Activated CD8-positive, alpha-beta memory T cell treated with anti-CD3 and anti-CD28 coated beads for 48 hours (primary cell): ENCODE measurements at regions not wholly inside any gene's neighbourhood (a gene's known extent, or its start where the extent isn't known, plus 50 kb on each side); places are given as distances from the start of the nearest gene placed in this dataset.
"Not testable (repeated sequence)": the region's sequence is repeated elsewhere in the genome, so short reads cannot be mapped to it uniquely, and the experiment has no call there.

ENCODE experiments used
- DNase-seq, 3 experiments: peaks; one replicate each; pipeline ENCODE4 v3.0.0-alpha.2; 2020; ENCODE audit warnings: low read depth in 2 of 3, low spot score in 2 of 3

GRCh38 chr9:78383130-78383529 lies 86.2 kb downstream of the PSAT1 start:
- no peak for DNase-seq

GRCh38 chr9:78386348-78386747 lies 89.4 kb downstream of the PSAT1 start:
- no peak for DNase-seq

GRCh38 chr9:78386773-78387172 lies 89.8 kb downstream of the PSAT1 start:
- DNase-seq: no peak

GRCh38 chr9:78393340-78393739 lies 96.4 kb downstream of the PSAT1 start:
- DNase-seq: no peak

GRCh38 chr9:78393932-78394331 lies 97.0 kb downstream of the PSAT1 start:
- DNase-seq: no peak

- no peak for DNase-seq
Measured at GRCh38 chr9:78396087-78396486, 99.2 kb downstream of the PSAT1 start.

- DNase-seq: no peak
Measured at GRCh38 chr9:78397045-78397444, 100.1 kb downstream of the PSAT1 start.

GRCh38 chr9:78397454-78397853 lies 100.5 kb downstream of the PSAT1 start:
- DNase-seq: no peak

- no peak for DNase-seq
Measured at GRCh38 chr9:78399153-78399552, 102.2 kb downstream of the PSAT1 start.

- DNase-seq: no peak
Measured at GRCh38 chr9:78400496-78400895, 103.6 kb downstream of the PSAT1 start.

- no peak for DNase-seq
Measured at GRCh38 chr9:78405461-78405860, 108.5 kb downstream of the PSAT1 start.

- no peak for DNase-seq
Measured at GRCh38 chr9:78406146-78406545, 109.2 kb downstream of the PSAT1 start.

GRCh38 chr9:78406933-78407332 lies 110.0 kb downstream of the PSAT1 start:
- no peak for DNase-seq

- no peak for DNase-seq
Measured at GRCh38 chr9:78407636-78408312, 110.8 kb downstream of the PSAT1 start.

- DNase-seq: no peak
Measured at GRCh38 chr9:78408388-78408787, 111.5 kb downstream of the PSAT1 start.

- not testable (repeated sequence) for DNase-seq
Measured at GRCh38 chr9:78409928-78410510, 113.1 kb downstream of the PSAT1 start.

GRCh38 chr9:78422309-78422708 lies 125.4 kb downstream of the PSAT1 start:
- DNase-seq: no peak

- no peak for DNase-seq
Measured at GRCh38 chr9:78424299-78424698, 127.4 kb downstream of the PSAT1 start.

- DNase-seq: no peak
Measured at GRCh38 chr9:78428640-78429039, 131.7 kb downstream of the PSAT1 start.

- no peak for DNase-seq
Measured at GRCh38 chr9:78430387-78430786, 133.5 kb downstream of the PSAT1 start.

GRCh38 chr9:78431039-78431438 lies 134.1 kb downstream of the PSAT1 start:
- DNase-seq: not testable (repeated sequence)

GRCh38 chr9:78436873-78437272 lies 139.9 kb downstream of the PSAT1 start:
- DNase-seq: no peak

GRCh38 chr9:78437296-78437695 lies 140.4 kb downstream of the PSAT1 start:
- DNase-seq: no peak
